H9 (cell line): ENCODE measurements at regions not wholly inside any gene's neighbourhood (a gene's known extent, or its start where the extent isn't known, plus 50 kb on each side); places are given as distances from the start of the nearest gene placed in this dataset.

ENCODE experiments used
- DNase-seq: peaks from one replicate; pipeline ENCODE4 v3.0.0-alpha.2; 2017
- H2AFZ ChIP-seq: one replicate; pipeline ENCODE4 v1.6.1; 2013; ENCODE audit warnings: mild to moderate bottlenecking, low read length, control low read depth, moderate library complexity
- H2AK5ac ChIP-seq: 2 replicates; pipeline ENCODE4 v1.6.1; 2013; ENCODE audit warnings: low read length, control low read depth, mixed read lengths; ENCODE audit not compliant: insufficient read length
- H2BK120ac ChIP-seq: one replicate; pipeline ENCODE4 v1.6.1; 2013; ENCODE audit warnings: low read depth, mild to moderate bottlenecking, low read length, control low read depth, inconsistent platforms; ENCODE audit not compliant: poor library complexity, severe bottlenecking
- H2BK12ac ChIP-seq: 2 replicates; pipeline ENCODE4 v1.6.1; 2013; ENCODE audit warnings: low read length, control low read depth, mixed read lengths, low read depth; ENCODE audit not compliant: insufficient read length
- H2BK15ac ChIP-seq: 2 replicates; pipeline ENCODE4 v1.6.1; 2013; ENCODE audit warnings: low read depth, low read length, control low read depth
- H2BK20ac ChIP-seq: one replicate; pipeline ENCODE4 v1.6.1; 2013; ENCODE audit warnings: low read depth, mild to moderate bottlenecking, low read length, control low read depth, inconsistent platforms; ENCODE audit not compliant: poor library complexity, severe bottlenecking
- H2BK5ac ChIP-seq: 2 replicates; pipeline ENCODE4 v1.6.1; 2013; ENCODE audit warnings: low read length, control low read depth, mixed read lengths; ENCODE audit not compliant: insufficient read length
- H3K14ac ChIP-seq: 2 replicates; pipeline ENCODE4 v1.6.1; 2013; ENCODE audit warnings: low read length, control low read depth; ENCODE audit not compliant: insufficient read depth
- H3K18ac ChIP-seq: 2 replicates; pipeline ENCODE4 v1.6.1; 2013; ENCODE audit warnings: low read depth, mild to moderate bottlenecking, mixed read lengths, low read length, control low read depth; ENCODE audit not compliant: insufficient read length
- H3K23ac ChIP-seq: 2 replicates; pipeline ENCODE4 v1.6.1; 2013; ENCODE audit warnings: low read length, control low read depth, mixed read lengths, low read depth; ENCODE audit not compliant: insufficient read length
- H3K23me2 ChIP-seq: 2 replicates; pipeline ENCODE4 v1.6.1; 2013; ENCODE audit warnings: low read depth, mild to moderate bottlenecking, mixed read lengths, low read length, control low read depth; ENCODE audit not compliant: insufficient read length, poor library complexity, severe bottlenecking
- H3K27ac ChIP-seq: 2 replicates; pipeline ENCODE4 v1.5.1; 2013; ENCODE audit warnings: low read length, control low read depth, mixed read lengths, low read depth; ENCODE audit not compliant: insufficient read length
- H3K27me3 ChIP-seq: 2 replicates; pipeline ENCODE4 v1.6.1; 2013; ENCODE audit warnings: low read length, control low read depth, inconsistent platforms; ENCODE audit not compliant: insufficient read depth
- H3K4ac ChIP-seq: 2 replicates; pipeline ENCODE4 v1.6.1; 2013; ENCODE audit warnings: low read depth, mild to moderate bottlenecking, control low read depth, inconsistent platforms, low read length, moderate library complexity
- H3K4me1 ChIP-seq: 2 replicates; pipeline ENCODE4 v1.6.1; 2013; ENCODE audit warnings: low read length, control low read depth, inconsistent platforms; ENCODE audit not compliant: insufficient read depth
- H3K4me2 ChIP-seq: 2 replicates; pipeline ENCODE4 v1.6.1; 2013; ENCODE audit warnings: low read length, control low read depth, mixed read lengths; ENCODE audit not compliant: insufficient read length, insufficient read depth
- H3K56ac ChIP-seq: 2 replicates; pipeline ENCODE4 v1.6.1; 2013; ENCODE audit warnings: low read depth, mild to moderate bottlenecking, mixed read lengths, low read length, control low read depth; ENCODE audit not compliant: insufficient read length
- H3K79me1 ChIP-seq: 2 replicates; pipeline ENCODE4 v1.6.1; 2013; ENCODE audit warnings: low read depth, mild to moderate bottlenecking, moderate library complexity, low read length, control low read depth, inconsistent platforms; ENCODE audit not compliant: insufficient read depth, poor library complexity, severe bottlenecking
- H3K79me2 ChIP-seq: 2 replicates; pipeline ENCODE4 v1.6.1; 2013; ENCODE audit warnings: low read length, control low read depth, inconsistent platforms; ENCODE audit not compliant: insufficient read depth
- H3K9ac ChIP-seq: 2 replicates; pipeline ENCODE4 v1.6.1; 2013; ENCODE audit warnings: low read length, control low read depth, mixed read lengths; ENCODE audit not compliant: insufficient read length; ENCODE audit errors: extremely low read depth
- H3K9me3 ChIP-seq: one replicate; pipeline ENCODE4 v1.6.1; 2013; ENCODE audit warnings: low read depth, low read length, inconsistent platforms; ENCODE audit not compliant: control insufficient read depth
- H3T11ph ChIP-seq: one replicate; pipeline ENCODE4 v1.6.1; 2013; ENCODE audit warnings: mild to moderate bottlenecking, low read length, control low read depth, inconsistent platforms
- H4K20me1 ChIP-seq: one replicate; pipeline ENCODE4 v1.6.1; 2013; ENCODE audit not compliant: control insufficient read depth, insufficient read length, insufficient read depth
- H4K5ac ChIP-seq: 2 replicates; pipeline ENCODE4 v1.6.1; 2013; ENCODE audit warnings: low read depth, mild to moderate bottlenecking, mixed read lengths, low read length, control low read depth; ENCODE audit not compliant: insufficient read length
- H4K8ac ChIP-seq: replicated peaks from 2 replicates; pipeline ENCODE4 v1.6.1; 2013; ENCODE audit warnings: low read length, control low read depth, mixed read lengths, low read depth; ENCODE audit not compliant: insufficient read length
- H4K91ac ChIP-seq: 2 replicates; pipeline ENCODE4 v1.6.1; 2013; ENCODE audit warnings: low read depth, mild to moderate bottlenecking, moderate library complexity, mixed read lengths, low read length, control low read depth; ENCODE audit not compliant: insufficient read length
- H3K27ac Mint-ChIP-seq, 3 experiments: 2 replicates in 2 of 3; 3 replicates in 1 of 3; pipeline ENCODE4 v1.8.0; 2020 to 2021; ENCODE audit warnings: mixed read lengths in 3 of 3, mild to moderate bottlenecking in 1 of 3, moderate library complexity in 1 of 3
- H3K27me3 Mint-ChIP-seq: 2 replicates; pipeline ENCODE4 v1.8.0; 2021; ENCODE audit warnings: low read depth, mild to moderate bottlenecking, moderate library complexity, mixed read lengths
- H3K36me3 Mint-ChIP-seq, 3 experiments: 2 replicates in 2 of 3; 3 replicates in 1 of 3; pipeline ENCODE4 v1.8.0; 2020 to 2021; ENCODE audit warnings: low read depth in 3 of 3, mixed read lengths in 3 of 3; ENCODE audit not compliant: insufficient read depth in 1 of 3
- H3K4me1 Mint-ChIP-seq, 2 experiments: 2 replicates each; pipeline ENCODE4 v1.8.0; 2020; ENCODE audit warnings: mixed read lengths in 2 of 2
- H3K4me3 Mint-ChIP-seq, 2 experiments: 2 replicates in 1 of 2; 3 replicates in 1 of 2; pipeline ENCODE4 v1.8.0; 2020 to 2021; ENCODE audit warnings: mild to moderate bottlenecking in 2 of 2, mixed read lengths in 2 of 2, moderate library complexity in 1 of 2
- H3K9me3 Mint-ChIP-seq, 2 experiments: 2 replicates in 1 of 2; 3 replicates in 1 of 2; pipeline ENCODE4 v1.8.0; 2020; ENCODE audit warnings: mild to moderate bottlenecking in 2 of 2, mixed read lengths in 2 of 2, moderate library complexity in 1 of 2
- CTCF ChIP-seq: fragments of 200-600 bp; sonication (generic); conservative IDR thresholded peaks from 3 replicates; pipeline ENCODE4 v1.8.0; 2021; ENCODE audit warnings: antibody characterized with exemption, mild to moderate bottlenecking
- WGBS: extraction: QIAGEN DNeasy Blood & Tissue Kit; methylation state at CpG from one replicate; pipeline ENCODE4 v1.1.7; 2013; ENCODE audit warnings: missing lambda C conversion rate, low lambda C conversion rate, mixed read lengths; ENCODE audit not compliant: insufficient read length; ENCODE audit errors: extremely low coverage; 5-methylcytosine and 5-hydroxymethylcytosine counted together

GRCh38 chr1:30462166-30462565 lies 261.2 kb downstream of the MATN1 start:
- no CpG with 5 or more reads among the region's 4 CpGs for WGBS

More at GRCh38 chr1:30462166-30462565, 261.2 kb downstream of the MATN1 start:
- Histone ChIP-seq H3T11ph (no peak overlapping the region), H2AFZ (no peak overlapping the region), H2BK12ac (no peak overlapping the region), H3K9me3 (peaks cover 9% of the 10 kb centered on the region), H3K4ac (no peak overlapping the region; the same call in 1 of the 2 replicates), H4K20me1 (no peaks in the 10 kb centered on the region), H4K8ac (no peak overlapping the region), H4K5ac (no peak overlapping the region), H3K79me1 (no peaks in the 10 kb centered on the region), H2BK15ac (no peak overlapping the region), H4K91ac (no peak overlapping the region), H3K14ac (no peak overlapping the region), H3K23me2 (no peaks in the 10 kb centered on the region), H3K9ac (no peak overlapping the region), H2BK5ac (no peak overlapping the region), H3K4me2 (no peak overlapping the region), H3K27me3 (no peaks in the 10 kb centered on the region), H3K56ac (no peak overlapping the region), H2AK5ac (no peak overlapping the region), H3K79me2 (no peaks in the 10 kb centered on the region), H2BK20ac (no peak overlapping the region), H2BK120ac (no peak overlapping the region), H3K27ac (no peak overlapping the region), H3K18ac (no peak overlapping the region), H3K23ac (no peak overlapping the region), H3K4me1 (no peaks in the 10 kb centered on the region)
- H3K4me3 Mint-ChIP-seq: no peak overlapping the region
- no peak for TF ChIP-seq CTCF
- H3K27ac Mint-ChIP-seq: no peak overlapping the region
- H3K9me3 Mint-ChIP-seq: peaks cover 15 to 24% of the 10 kb centered on the region in 2 experiments
- H3K27me3 Mint-ChIP-seq: peaks cover 12% of the 10 kb centered on the region
- no peaks in the 10 kb centered on the region; a peak in 1 of 7 replicates for H3K36me3 Mint-ChIP-seq
- no peak for DNase-seq
- H3K4me1 Mint-ChIP-seq: no peaks in the 10 kb centered on the region
